ENCODE measurements at regions not wholly inside any gene's neighbourhood (a gene's known extent, or its start where the extent isn't known, plus 50 kb on each side); places are given as distances from the start of the nearest gene placed in this dataset.

GRCh38 chr5:8094304-8094703 is 225.4 kb downstream of the MTRR start:
- Histone ChIP-seq H3K4me1 (ENCODE audit: control insufficient read depth, extremely low read depth, insufficient read depth, low read length) (no peaks in the 10 kb centered on the region), H3K9ac (replicated peaks; ENCODE audit: extremely low read depth, insufficient read depth, low read length) (no peak overlapping the region), H3K4me3 (replicated peaks in 1 of 3; ENCODE audit: insufficient read depth in 1 of 3, low read depth in 1 of 3, low read length in 3 of 3) (no peak overlapping the region), H2AFZ (ENCODE audit: low read depth, low read length) (no peak overlapping the region), H4K20me1 (replicated peaks; ENCODE audit: control insufficient read depth, extremely low read depth, insufficient read depth, low read length) (no peaks in the 10 kb centered on the region), H3K4me2 (ENCODE audit: insufficient read depth, low read length) (no peak overlapping the region), H3K27me3 (ENCODE audit: control insufficient read depth in 2 of 2, insufficient read depth in 2 of 2, low read length in 2 of 2) (no peaks in the 10 kb centered on the region), H3K9me1 (replicated peaks; ENCODE audit: control insufficient read depth, extremely low read depth, insufficient read depth, low read length) (no peaks in the 10 kb centered on the region), H3K27ac (ENCODE audit: insufficient read depth, low read depth, low read length) (no peak overlapping the region), H3K79me2 (ENCODE audit: control insufficient read depth, insufficient read depth, low read length) (no peaks in the 10 kb centered on the region), H3K36me3 (ENCODE audit: control insufficient read depth in 2 of 2, extremely low read depth in 1 of 2, insufficient read depth in 2 of 2, low read length in 2 of 2) (no peaks in the 10 kb centered on the region), H3K9me3 (replicated peaks; ENCODE audit: control insufficient read depth, insufficient read depth, low read length) (peaks cover 2% of the 10 kb centered on the region)
- no peak for DNase-seq (ENCODE audit: low read depth, low spot score)
- ChIA-PET POLR2A (no interaction called here), CTCF (no interaction called here)
- no TSS peak for BruUV-seq (replicated peaks)
- no peak for FAIRE-seq
- no peak for TF ChIP-seq FOS (IDR thresholded peaks at IDR 0.05; ENCODE audit: borderline replicate concordance, insufficient read depth, low read length)
- no peak for TF ChIP-seq POLR2A (IDR thresholded peaks at IDR 0.05; ENCODE audit: low read depth, low read length)
- TF ChIP-seq CTCF (IDR thresholded peaks at IDR 0.05; ENCODE audit: extremely low read depth in 1 of 2, insufficient read depth in 1 of 2, low read depth in 1 of 2, low read length in 2 of 2): no peak
- TF ChIP-seq MYC (IDR thresholded peaks at IDR 0.05; ENCODE audit: low read depth, low read length): no peak
- TF ChIP-seq GATA2 (IDR thresholded peaks at IDR 0.05; ENCODE audit: insufficient read depth, insufficient read length, low read depth, low read length): no peak
- intact Hi-C loops (cut with micrococcal nuclease): no loop called here
- dilution Hi-C loops (cut with MboI; ENCODE audit: extremely low pct_ligation_motif_present, low sequenced_read_pairs): no loop called here

GRCh38 chr5:8097146-8097545 is 228.2 kb downstream of the MTRR start:
- intact Hi-C loops (cut with micrococcal nuclease): no loop called here
- no peak overlapping the region for H3K4me3 ChIP-seq (replicated peaks in 1 of 3; ENCODE audit: insufficient read depth in 1 of 3, low read depth in 1 of 3, low read length in 3 of 3)
- H3K4me1 ChIP-seq (ENCODE audit: control insufficient read depth, extremely low read depth, insufficient read depth, low read length): no peaks in the 10 kb centered on the region
- no peak for TF ChIP-seq MAX (IDR thresholded peaks at IDR 0.05; ENCODE audit: insufficient read depth, insufficient read length)
- no peak for TF ChIP-seq GATA2 (IDR thresholded peaks at IDR 0.05; ENCODE audit: insufficient read depth, insufficient read length, low read depth, low read length)
- no peak for TF ChIP-seq EZH2 (IDR thresholded peaks at IDR 0.05; ENCODE audit: borderline replicate concordance, low read depth, low read length, severe bottlenecking)
- no peak for TF ChIP-seq CTCF (IDR thresholded peaks at IDR 0.05; ENCODE audit: extremely low read depth in 1 of 2, insufficient read depth in 1 of 2, low read depth in 1 of 2, low read length in 2 of 2)
- TF ChIP-seq FOS (IDR thresholded peaks at IDR 0.05; ENCODE audit: borderline replicate concordance, insufficient read depth, low read length): no peak
- no peak for TF ChIP-seq POLR2AphosphoS5 (IDR thresholded peaks at IDR 0.05; ENCODE audit: insufficient read depth, low read depth, low read length)
- FAIRE-seq (no peak), DNase-seq (ENCODE audit: low read depth, low spot score) (no peak)
- no peaks in the 10 kb centered on the region for H4K20me1 ChIP-seq (replicated peaks; ENCODE audit: control insufficient read depth, extremely low read depth, insufficient read depth, low read length)
- no peaks in the 10 kb centered on the region for H3K36me3 ChIP-seq (ENCODE audit: control insufficient read depth in 2 of 2, extremely low read depth in 1 of 2, insufficient read depth in 2 of 2, low read length in 2 of 2)
- POLR2A ChIA-PET: no interaction called here
- H3K79me2 ChIP-seq (ENCODE audit: control insufficient read depth, insufficient read depth, low read length): no peaks in the 10 kb centered on the region
- no peak overlapping the region for H3K9ac ChIP-seq (replicated peaks; ENCODE audit: extremely low read depth, insufficient read depth, low read length)
- dilution Hi-C loops (cut with MboI; ENCODE audit: extremely low pct_ligation_motif_present, low sequenced_read_pairs): no loop called here
- H3K9me1 ChIP-seq (replicated peaks; ENCODE audit: control insufficient read depth, extremely low read depth, insufficient read depth, low read length): no peaks in the 10 kb centered on the region
- BruUV-seq (replicated peaks): no TSS peak
- no peak overlapping the region for H2AFZ ChIP-seq (ENCODE audit: low read depth, low read length)
- no peak overlapping the region for H3K4me2 ChIP-seq (ENCODE audit: insufficient read depth, low read length)
- no peaks in the 10 kb centered on the region for H3K9me3 ChIP-seq (replicated peaks; ENCODE audit: control insufficient read depth, insufficient read depth, low read length)
- CTCF ChIA-PET: no interaction called here
- H3K27me3 ChIP-seq (ENCODE audit: control insufficient read depth in 2 of 2, insufficient read depth in 2 of 2, low read length in 2 of 2): no peaks in the 10 kb centered on the region
- H3K27ac ChIP-seq (ENCODE audit: insufficient read depth, low read depth, low read length): no peak overlapping the region

Data from endothelial cell of umbilical vein (primary cell).